Stimulated activated CD4-positive, alpha-beta T cell treated with anti-CD3 and anti-CD28 coated beads, Interleukin-15, amount 100 ng/mL, for 48 hours (primary cell): ENCODE measurements at regions not wholly inside any gene's neighbourhood (a gene's known extent, or its start where the extent isn't known, plus 50 kb on each side); places are given as distances from the start of the nearest gene placed in this dataset.
"Not testable (repeated sequence)": the region's sequence is repeated elsewhere in the genome, so short reads cannot be mapped to it uniquely, and the experiment has no call there.

Source experiments
- DNase-seq, 2 donors: peaks; one replicate each; pipeline ENCODE4 v3.0.0-alpha.2; 2020; ENCODE audit warnings: low read depth in 2 of 2

GRCh38 chr2:111532682-111533556, 351.1 kb downstream of the ANAPC1 start:
- not testable (repeated sequence) for DNase-seq

- DNase-seq = not testable (repeated sequence)
Observed at GRCh38 chr2:111533557-111534247, 350.3 kb downstream of the ANAPC1 start.

DNA sequence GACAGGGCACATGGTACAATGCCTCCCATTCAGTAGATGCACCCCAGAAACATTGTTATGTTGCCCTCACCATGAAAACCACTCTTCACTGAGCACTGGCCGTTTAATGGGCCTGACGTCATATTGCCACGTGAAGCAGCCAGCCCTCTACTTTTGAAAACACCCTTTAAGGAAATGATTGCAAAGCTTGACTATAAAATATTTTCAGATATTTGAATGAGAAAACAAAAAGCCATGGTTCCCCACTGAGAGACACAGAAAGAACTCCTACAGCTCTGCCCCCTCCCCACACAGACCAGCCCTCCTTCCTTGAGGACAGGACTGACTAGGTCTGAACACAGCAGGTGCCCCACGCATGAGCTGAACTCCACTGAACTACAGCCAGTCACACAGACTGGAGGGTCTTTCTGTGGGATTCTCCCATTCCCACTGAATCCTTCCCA, 349.1 kb downstream of the ANAPC1 start:
- no peak for DNase-seq

DNA sequence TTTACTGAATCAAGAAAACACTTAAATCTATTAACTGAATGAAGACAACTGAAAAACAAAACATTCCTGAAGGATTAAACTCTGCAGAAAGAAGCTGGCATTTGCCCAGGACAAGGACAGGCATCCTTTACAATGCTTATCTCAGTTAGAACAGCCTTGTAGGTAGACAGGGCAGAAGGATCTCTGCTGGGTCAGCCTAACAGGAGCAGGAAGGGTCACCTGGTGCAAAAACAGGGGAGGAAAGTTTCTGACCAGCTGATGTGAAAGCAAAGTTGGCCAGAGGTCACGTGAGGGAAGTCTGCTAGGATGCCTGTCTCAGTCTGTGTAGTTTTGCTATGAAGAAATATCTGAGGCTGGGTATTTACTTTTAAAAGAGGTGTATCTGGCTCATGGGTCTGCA, 348.6 kb downstream of the ANAPC1 start:
- DNase-seq = no peak

GRCh38 chr2:111537078-111537655, 346.8 kb downstream of the ANAPC1 start:
- no peak for DNase-seq

DNA sequence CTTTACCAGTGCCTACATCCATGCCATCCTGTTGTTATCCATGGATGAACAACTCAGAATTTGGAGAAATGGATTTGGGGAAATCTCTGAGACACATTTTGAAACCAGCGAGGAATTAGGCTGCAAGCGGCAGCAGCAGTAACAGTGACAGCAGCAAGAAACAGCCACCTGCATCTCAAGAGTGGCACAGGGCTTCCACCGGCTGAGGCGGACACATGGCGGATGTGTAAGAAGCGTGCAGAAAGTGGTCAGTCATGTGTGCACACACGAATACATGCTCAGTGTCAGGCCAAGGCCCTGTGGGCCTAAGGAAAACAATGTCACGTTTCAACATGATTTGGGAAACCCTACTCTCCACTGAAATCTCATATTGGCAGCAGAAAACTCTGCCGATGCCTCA, 344.0 kb downstream of the ANAPC1 start:
- not testable (repeated sequence) for DNase-seq

DNA sequence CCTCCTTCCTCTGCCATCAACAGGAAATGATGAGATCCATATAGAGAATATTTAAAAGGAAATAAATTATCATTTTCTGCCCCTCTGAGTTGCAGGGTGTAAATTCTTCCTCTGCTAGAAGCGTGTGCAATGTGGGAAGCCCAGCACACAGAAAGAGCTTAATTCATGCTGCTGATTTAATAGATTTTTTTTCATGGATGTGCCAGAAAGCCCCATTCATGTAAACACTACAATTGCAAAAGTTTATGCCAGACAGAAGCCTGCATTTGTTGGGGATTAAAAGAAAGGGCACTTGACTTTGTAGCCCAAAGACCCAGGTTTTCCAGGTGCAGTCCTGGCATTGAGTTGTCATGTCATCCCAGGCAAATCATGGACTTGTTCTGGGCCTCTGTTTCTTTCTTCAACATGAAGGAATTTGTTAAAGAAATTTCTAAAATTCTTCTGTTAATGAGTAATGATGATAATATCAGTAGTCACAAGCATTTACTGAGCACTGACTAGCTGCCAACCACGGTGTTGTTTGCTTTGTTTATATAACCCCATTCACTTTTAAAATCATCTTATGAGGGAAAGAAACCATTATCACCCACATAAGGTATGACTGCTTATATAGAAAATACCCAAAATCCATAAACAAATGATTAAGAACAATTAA, 341.7 kb downstream of the ANAPC1 start:
- DNase-seq = not testable (repeated sequence)

GRCh38 chr2:111544006-111544405, 340.0 kb downstream of the ANAPC1 start:
- not testable (repeated sequence) for DNase-seq

DNA sequence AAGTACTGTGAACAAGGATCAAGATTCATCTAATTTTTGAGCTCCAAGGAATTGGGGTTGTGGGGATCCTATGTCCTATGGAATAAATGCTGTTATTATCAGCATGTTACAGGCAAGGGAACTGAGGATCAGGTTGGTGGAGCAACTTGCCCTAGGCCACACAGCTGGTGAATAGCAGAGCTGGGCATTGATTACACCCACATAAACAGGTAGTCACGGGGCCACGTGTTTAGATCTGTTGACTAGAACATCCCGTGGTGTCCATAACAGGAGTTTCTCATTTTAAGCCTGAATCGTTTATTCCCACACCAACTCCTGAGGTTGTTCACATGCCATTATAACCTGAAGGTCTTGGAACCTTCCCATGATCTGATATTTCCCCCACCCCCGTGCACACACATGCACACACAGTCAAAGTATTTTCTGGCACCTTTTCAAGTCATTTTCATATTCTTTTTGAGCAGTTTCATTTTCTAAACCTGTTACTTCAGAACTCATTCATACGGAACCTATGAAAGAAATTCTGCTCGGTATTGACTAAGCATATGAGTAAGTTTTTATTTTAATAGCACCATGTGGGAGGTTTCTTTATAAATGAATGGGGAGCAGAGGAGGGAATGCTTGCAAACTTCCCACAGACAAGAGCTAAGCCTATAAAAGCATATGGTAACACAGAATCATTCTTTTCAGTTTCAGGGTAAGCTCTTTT, 338.1 kb downstream of the ANAPC1 start:
- DNase-seq = not testable (repeated sequence)

DNA sequence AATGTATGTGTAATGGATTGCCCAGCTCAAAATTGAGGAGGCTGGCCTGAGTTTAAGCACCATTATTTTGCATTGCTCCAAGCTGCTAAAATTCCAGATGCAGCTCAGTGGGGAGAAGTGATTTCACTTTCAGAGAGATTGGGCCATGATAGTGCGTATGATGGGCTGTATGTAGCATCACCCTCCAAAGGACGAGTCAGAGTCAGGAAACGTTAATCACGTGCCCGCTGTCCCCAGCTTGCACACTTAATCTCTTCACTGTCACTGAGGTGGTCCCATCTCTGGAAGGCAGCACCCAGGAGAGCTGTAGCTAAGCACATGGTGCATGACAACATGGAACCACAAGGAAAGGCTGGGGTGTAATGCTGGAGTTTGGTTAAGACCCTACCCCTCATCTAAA, 337.4 kb downstream of the ANAPC1 start:
- DNase-seq = not testable (repeated sequence)

DNA sequence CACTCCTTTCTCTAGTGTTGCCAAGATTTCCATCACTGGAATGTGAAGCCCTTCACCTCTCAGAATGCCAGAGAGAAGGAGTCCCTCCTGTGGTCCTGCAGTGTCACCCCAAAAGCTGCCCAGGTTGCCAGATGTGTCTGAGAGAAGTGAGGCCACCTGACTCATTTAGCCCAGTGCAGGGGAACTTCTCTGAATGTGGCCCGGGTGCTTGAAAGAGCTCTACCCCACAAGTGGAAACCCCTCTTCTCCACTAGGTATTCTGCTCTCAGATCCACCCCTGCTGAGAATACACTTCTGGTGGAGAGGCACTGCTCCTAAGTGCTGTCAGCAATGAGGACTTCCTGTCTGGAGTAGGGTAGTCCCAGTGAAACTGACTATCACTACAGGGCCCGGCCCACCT, 334.8 kb downstream of the ANAPC1 start:
- not testable (repeated sequence) for DNase-seq

DNA sequence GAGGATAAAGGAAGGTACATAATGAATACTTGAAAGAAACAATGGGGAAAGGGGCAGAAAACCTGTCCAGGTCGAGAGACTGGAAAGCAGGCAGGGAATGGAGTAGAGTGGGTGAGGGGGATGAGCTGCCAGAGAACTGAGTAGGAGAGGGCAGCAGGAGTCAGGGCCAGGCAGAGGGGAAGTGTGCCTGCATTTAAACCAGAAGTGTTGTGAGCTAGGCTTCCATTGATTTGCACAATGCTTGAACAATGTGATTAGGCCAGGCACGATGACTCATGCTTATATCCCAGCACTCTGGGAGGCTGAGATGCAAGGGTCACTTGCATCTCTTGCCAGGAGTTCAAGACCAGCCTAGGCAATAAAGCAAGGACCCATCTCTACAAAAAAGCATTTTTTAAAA, 332.6 kb downstream of the ANAPC1 start:
- not testable (repeated sequence) for DNase-seq

GRCh38 chr2:111552625-111553024, 331.4 kb downstream of the ANAPC1 start:
- not testable (repeated sequence) for DNase-seq

GRCh38 chr2:111559301-111559700, 324.7 kb downstream of the ANAPC1 start:
- not testable (repeated sequence) for DNase-seq

GRCh38 chr2:111559814-111560213, 324.2 kb downstream of the ANAPC1 start:
- DNase-seq = not testable (repeated sequence)

DNA sequence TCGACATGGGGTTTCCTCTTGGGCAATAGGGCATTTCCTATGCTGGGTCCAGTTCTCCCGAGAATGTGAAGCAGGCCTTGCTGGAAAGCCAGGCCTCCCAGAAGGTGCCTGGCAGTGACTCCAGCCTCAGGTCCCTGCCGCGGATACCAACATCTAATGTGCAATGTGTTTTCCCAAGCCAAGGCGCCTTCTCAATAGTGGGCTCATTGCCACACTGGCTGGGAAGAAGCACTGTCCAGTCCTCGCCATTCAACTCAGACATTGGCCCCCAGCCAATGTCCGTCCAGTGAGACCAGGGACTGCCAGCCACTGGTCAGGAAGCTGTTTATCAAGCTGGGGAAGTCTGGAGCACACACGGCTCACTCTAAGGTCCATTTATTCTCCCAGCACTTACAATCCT, 317.9 kb downstream of the ANAPC1 start:
- DNase-seq = not testable (repeated sequence)

DNA sequence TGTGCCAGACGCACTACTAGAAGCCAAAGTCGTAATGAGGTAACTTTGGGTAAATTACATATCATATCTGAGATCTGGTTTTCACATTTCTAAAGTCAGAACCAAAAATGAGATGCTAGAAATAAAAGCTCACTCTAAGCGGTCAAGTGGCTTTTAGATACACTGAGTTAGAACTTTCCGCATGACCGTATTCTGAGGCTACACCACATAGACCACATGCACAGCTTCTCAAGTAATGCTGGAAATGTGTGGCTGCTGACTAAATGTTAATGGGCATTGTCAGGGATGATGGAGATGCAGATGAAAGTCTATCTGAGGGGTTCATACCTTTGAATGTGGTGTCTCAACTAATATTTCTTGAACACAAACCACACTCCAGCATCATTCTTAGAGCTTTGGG, 316.8 kb downstream of the ANAPC1 start:
- DNase-seq = not testable (repeated sequence)

DNA sequence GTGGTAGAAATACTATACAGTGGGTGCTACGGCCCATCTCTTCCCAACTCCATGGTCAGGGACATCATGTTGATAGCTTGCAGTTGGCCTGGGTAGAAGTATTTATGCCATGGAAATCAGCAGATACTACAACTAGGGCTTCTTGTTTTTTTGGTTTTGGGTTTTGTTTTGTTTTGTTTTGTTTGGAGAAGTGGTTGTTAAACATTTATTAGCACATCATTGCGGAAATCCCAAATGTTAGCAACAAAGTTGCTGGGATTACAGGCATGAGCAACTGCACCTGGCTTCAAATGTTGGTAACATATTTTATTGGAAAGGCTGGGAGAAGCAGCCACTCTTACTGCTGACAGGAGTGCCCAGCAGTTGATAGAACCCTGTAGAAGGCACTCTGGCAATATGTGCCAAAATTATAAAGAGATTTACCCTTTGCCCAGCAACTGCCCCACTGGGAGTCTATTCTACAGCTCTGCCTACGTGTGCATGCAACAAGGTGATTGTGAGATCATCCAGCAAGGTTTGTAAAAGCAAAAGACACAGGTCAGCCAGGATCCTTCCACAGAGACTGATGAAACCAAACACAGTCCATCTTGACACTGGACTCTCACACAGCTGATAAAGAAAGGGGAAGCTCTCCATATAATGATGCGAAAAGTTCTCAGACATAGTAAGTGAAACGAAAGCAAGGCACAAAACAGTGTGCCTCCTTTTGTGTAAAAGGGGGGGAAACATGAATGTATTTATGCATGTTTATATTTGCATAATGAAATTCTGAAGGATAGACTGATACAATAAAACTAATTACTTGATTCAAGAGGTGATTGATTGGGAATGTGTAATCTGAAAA, 314.4 kb downstream of the ANAPC1 start:
- not testable (repeated sequence) for DNase-seq

- DNase-seq = not testable (repeated sequence)
Observed at GRCh38 chr2:111570300-111571114, 313.5 kb downstream of the ANAPC1 start.
